CD1c-positive myeloid dendritic cell (primary cell): ENCODE measurements at regions not wholly inside any gene's neighbourhood (a gene's known extent, or its start where the extent isn't known, plus 50 kb on each side); places are given as distances from the start of the nearest gene placed in this dataset.
"Not testable (repeated sequence)": the region's sequence is repeated elsewhere in the genome, so short reads cannot be mapped to it uniquely, and the experiment has no call there.

Source experiments
- DNase-seq: peaks from one replicate; pipeline ENCODE4 v3.0.0-alpha.2; 2016; ENCODE audit errors: extremely low spot score

GRCh38 chr5:162964144-162964543 lies 473.3 kb upstream of the CCNG1 start:
- not testable (repeated sequence) for DNase-seq

- no peak for DNase-seq
Measured at GRCh38 chr5:162990063-162990462, 447.3 kb upstream of the CCNG1 start.

GRCh38 chr5:162990856-162991497 lies 446.4 kb upstream of the CCNG1 start:
- no peak for DNase-seq

- no peak for DNase-seq
Measured at GRCh38 chr5:162995568-162995967, 441.8 kb upstream of the CCNG1 start.

- no peak for DNase-seq
Measured at GRCh38 chr5:162996053-162996452, 441.3 kb upstream of the CCNG1 start.

- DNase-seq: no peak
Measured at GRCh38 chr5:163005949-163006348, 431.4 kb upstream of the CCNG1 start.

- DNase-seq: no peak
Measured at GRCh38 chr5:163022582-163023128, 414.7 kb upstream of the CCNG1 start.

GRCh38 chr5:163023846-163024245 lies 413.5 kb upstream of the CCNG1 start:
- no peak for DNase-seq

GRCh38 chr5:163024936-163025335 lies 412.5 kb upstream of the CCNG1 start:
- no peak for DNase-seq

GRCh38 chr5:163033656-163034055 lies 403.7 kb upstream of the CCNG1 start:
- DNase-seq: no peak

- DNase-seq: no peak
Measured at GRCh38 chr5:163041254-163041653, 396.1 kb upstream of the CCNG1 start.

GRCh38 chr5:163079618-163080017 lies 357.8 kb upstream of the CCNG1 start:
- DNase-seq: no peak

GRCh38 chr5:163089230-163089629 lies 348.2 kb upstream of the CCNG1 start:
- no peak for DNase-seq

- no peak for DNase-seq
Measured at GRCh38 chr5:163089926-163090325, 347.5 kb upstream of the CCNG1 start.

GRCh38 chr5:163094492-163095180 lies 342.8 kb upstream of the CCNG1 start:
- no peak for DNase-seq

- no peak for DNase-seq
Measured at GRCh38 chr5:163104464-163104863, 332.9 kb upstream of the CCNG1 start.

GRCh38 chr5:163105456-163105855 lies 331.9 kb upstream of the CCNG1 start:
- DNase-seq: no peak

GRCh38 chr5:163106098-163106497 lies 331.3 kb upstream of the CCNG1 start:
- no peak for DNase-seq

GRCh38 chr5:163108351-163108750 lies 329.0 kb upstream of the CCNG1 start:
- no peak for DNase-seq

GRCh38 chr5:163115011-163115410 lies 322.4 kb upstream of the CCNG1 start:
- no peak for DNase-seq

- DNase-seq: not testable (repeated sequence)
Measured at GRCh38 chr5:163116618-163117017, 320.8 kb upstream of the CCNG1 start.

- no peak for DNase-seq
Measured at GRCh38 chr5:163134061-163134460, 303.3 kb upstream of the CCNG1 start.

GRCh38 chr5:163135849-163136248 lies 301.5 kb upstream of the CCNG1 start:
- DNase-seq: no peak
